ENCODE measurements at regions not wholly inside any gene's neighbourhood (a gene's known extent, or its start where the extent isn't known, plus 50 kb on each side); places are given as distances from the start of the nearest gene placed in this dataset.

DNA sequence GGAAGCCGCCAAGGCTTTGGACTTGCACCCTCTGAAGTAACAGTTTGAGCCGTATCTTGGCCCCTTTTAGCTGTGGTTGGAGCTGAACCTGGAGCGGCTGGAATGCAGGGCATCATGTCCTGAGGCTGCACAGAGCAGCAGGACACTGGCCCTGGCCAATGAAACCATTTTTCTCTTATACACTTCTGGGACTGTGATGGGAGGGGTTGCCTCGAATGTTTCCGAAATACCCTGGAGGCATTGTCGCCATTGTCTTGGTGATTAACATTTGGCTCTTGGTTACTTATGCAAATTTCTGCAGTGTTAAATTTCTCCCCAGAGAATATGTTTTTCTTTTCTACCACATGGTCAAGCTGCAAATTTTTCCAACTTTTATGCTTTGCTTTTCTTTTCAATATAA lies 137.2 kb downstream of the MAGEC1 start:
- TF ChIP-seq, protein P1, sequence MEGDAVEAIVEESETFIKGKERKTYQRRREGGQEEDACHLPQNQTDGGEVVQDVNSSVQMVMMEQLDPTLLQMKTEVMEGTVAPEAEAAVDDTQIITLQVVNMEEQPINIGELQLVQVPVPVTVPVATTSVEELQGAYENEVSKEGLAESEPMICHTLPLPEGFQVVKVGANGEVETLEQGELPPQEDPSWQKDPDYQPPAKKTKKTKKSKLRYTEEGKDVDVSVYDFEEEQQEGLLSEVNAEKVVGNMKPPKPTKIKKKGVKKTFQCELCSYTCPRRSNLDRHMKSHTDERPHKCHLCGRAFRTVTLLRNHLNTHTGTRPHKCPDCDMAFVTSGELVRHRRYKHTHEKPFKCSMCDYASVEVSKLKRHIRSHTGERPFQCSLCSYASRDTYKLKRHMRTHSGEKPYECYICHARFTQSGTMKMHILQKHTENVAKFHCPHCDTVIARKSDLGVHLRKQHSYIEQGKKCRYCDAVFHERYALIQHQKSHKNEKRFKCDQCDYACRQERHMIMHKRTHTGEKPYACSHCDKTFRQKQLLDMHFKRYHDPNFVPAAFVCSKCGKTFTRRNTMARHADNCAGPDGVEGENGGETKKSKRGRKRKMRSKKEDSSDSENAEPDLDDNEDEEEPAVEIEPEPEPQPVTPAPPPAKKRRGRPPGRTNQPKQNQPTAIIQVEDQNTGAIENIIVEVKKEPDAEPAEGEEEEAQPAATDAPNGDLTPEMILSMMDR (IDR thresholded peaks at IDR 0.05; ENCODE audit: insufficient read depth, low read depth, low read length): no peak
- TF ChIP-seq EZH2 (IDR thresholded peaks at IDR 0.05; ENCODE audit: insufficient read depth, low read length): no peak

Measured in astrocyte (in vitro differentiated cells and primary cell).